A172 (cell line): ENCODE measurements at regions not wholly inside any gene's neighbourhood (a gene's known extent, or its start where the extent isn't known, plus 50 kb on each side); places are given as distances from the start of the nearest gene placed in this dataset.

Experiments used
- DNase-seq: peaks from one replicate; pipeline ENCODE4 v3.0.0-alpha.2; 2015; ENCODE audit warnings: low spot score

DNA sequence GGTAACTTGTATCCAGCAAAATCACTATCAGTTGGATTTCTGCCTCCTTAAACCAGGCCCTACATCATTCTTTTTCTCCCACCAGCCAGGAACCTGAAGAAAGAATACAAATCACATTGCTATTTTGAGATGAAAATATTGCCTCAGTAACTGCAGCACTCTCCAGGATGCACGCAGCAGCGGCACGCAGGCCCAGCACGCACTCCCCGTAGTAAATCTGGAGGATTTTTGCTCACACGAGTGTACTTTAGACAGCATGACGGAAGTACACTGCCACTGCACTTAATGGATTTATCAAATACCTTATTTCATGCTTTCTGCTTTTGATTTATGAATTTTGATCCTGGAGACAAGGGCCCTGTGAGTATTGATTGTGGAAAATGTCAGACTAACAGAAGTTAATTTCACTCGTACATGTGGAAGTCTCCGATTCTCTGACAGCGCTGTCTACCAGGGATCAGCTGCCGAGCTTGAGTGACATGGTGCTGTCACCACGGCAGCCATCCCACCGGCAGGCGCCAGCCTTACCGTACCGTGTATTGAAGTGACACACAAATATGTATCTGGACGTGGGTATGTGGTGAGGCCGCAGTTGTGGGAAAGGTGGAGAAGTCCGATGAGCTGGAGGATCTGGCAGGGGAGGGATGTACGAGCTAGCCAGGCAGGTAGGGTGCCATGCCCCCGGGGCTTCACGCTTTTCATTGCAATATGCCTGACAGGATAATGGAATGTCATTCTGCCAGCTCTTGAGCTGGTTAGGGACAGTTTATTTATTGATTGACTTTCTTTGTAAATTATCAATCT is 863.7 kb downstream of the GALR1 start:
- DNase-seq: no peak

DNA sequence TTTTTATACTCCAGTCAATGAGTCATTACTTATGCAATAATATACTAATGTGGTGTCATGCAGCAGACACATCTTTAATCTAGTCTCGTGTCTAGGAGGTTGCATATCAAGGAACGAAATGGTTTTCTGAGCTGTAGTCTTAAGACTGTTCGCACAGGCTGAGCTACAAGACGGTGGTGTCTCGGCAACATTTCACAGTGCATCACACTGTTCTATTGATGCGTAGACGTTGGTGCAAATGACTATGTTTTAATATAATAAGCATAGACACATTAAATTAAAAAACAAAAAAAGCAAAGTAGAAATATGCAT is 864.2 kb downstream of the GALR1 start:
- DNase-seq: no peak

DNA sequence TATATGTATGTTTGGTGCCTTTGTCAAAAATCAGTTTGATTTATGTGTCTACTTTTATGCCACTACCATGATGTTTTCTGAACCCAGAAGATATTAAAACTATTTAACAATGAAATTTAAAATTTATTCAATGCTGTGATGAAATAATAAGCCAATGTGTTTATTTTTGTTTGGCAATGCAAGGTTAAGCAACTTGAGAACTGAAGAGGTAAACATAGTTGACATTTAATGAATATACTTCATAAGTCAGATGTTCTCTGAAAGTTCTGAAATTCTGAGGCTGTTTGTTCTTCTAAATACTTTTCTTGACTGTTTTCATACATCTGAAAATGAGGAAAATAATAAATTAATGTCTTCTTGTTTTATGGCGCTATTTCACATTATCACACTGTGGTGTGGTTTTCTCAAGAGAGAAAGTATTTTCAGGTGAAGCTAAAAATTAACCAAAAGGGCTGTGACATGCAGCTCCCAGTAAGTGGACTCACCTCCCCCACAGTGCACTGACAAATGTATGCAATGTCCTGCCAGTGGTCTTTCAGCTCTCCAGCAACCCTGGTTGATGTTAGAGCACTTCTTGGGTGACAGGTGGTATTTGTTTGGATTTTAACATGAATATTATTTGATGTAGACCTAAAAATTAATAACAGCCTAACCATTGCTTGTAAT is 863.6 kb upstream of the SALL3 start:
- DNase-seq: no peak

DNA sequence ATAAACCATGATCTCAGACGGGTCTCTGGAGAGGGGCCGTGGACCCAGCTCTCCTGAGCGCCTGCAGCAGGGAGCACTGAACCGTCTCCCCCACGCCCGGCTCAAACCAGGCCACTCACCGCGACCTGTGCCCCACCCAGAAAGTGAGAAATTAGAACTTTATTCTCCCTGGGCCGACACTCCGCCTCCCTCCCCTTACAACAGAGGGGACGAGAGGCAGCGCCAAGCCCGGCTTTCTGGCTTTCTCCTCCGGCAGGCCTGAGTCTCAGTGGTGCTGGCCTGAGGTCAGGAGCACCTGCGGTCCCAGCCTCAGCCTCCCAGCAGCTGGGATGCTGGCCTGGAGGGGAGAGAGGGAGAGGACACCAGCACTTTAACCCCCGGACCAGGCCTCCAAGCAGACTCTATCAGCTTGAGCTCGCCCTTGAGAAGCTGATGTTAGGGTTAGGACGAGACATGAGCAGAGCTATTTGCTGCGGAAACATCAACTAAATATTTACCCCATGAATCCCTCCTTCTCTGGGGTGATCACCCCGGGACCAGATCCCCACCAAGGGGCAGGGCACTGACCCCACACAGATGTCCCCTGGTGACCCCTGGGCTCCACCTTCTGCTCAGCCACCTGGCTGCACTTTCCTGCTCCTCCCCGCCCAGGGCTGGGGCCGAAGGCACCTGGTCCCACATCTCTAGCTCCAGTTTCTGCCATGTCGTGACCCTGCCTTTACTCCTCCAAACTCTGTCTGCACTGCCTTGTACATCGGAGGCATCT is 856.3 kb upstream of the SALL3 start:
- DNase-seq: no peak

- no peak for DNase-seq
Measured at GRCh38 chr18:78123926-78124797, 855.5 kb upstream of the SALL3 start.

DNA sequence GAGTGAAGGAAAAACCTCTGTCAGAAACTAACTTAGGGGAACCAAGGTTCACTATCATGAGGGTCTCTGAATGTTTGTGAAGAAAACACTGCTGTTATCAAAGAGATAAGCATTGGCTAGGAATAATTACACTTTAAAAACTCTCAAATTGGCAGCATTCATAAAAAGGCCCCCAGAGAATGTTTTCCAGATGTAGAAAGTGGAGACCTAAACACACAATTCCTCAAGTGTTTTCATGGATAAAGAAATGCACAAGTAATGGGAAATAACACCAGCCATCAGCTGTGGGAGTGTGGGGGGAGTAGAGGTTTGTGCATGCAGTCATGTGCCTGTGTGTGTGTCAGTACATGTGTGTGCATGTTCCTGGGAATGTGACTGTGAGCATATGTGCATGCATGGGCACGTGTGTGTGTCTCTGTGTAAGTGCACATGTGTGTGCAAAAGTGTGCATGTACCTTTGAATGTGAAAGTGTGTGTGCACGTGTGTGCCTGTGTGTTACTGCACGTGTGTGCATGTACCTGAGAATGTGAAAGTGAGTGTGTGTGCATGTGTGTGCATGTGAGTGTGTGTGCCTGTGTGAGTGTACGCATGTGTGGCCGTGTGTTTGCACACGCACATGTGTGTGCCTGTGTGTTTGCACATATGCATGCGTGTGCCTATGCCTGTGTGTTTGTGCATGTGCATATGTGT is 854.3 kb upstream of the SALL3 start:
- DNase-seq: no peak

DNA sequence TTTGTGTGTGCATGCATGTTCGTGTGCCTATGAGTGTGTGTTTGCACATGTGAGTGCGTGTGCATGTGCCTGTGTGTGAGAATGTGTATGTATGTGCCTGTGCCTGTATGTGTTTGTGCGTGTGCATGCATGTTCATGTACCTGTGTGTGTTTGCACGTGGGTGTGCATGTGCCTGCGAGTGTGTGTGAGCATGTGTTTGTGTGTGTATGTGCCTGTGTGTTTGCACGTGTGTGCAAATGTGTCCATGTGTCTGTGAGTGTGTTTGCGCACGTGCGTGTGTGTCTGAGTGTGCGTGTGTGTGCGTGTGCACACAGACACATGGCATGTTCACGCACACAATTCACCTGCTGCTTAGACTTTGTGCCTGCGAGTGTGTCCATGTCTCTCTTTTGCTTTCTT is 853.5 kb upstream of the SALL3 start:
- no peak for DNase-seq

GRCh38 chr18:78126536-78126935 is 853.1 kb upstream of the SALL3 start:
- DNase-seq: no peak

- no peak for DNase-seq
Measured at GRCh38 chr18:78127041-78127440, 852.6 kb upstream of the SALL3 start.

DNA sequence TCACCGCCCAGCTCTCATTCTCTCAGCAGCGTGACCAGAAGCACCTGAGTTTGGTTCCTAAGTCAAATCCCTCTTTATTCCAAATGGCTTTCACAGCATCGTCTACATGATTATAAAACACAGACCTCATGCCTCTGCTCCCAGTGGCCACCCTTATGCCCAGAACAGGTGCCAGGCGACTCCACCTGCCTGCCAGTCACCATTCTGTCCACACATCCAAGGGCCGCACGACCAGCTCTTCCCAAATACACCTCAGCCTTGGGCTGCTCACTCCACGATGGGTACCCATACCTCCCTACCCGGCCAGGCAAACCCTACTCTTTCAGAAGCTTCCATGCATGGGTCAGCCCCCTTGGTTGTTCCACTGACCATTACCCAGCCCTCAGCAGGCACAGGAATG is 851.6 kb upstream of the SALL3 start:
- no peak for DNase-seq

GRCh38 chr18:78129260-78129659 is 850.4 kb upstream of the SALL3 start:
- no peak for DNase-seq

DNA sequence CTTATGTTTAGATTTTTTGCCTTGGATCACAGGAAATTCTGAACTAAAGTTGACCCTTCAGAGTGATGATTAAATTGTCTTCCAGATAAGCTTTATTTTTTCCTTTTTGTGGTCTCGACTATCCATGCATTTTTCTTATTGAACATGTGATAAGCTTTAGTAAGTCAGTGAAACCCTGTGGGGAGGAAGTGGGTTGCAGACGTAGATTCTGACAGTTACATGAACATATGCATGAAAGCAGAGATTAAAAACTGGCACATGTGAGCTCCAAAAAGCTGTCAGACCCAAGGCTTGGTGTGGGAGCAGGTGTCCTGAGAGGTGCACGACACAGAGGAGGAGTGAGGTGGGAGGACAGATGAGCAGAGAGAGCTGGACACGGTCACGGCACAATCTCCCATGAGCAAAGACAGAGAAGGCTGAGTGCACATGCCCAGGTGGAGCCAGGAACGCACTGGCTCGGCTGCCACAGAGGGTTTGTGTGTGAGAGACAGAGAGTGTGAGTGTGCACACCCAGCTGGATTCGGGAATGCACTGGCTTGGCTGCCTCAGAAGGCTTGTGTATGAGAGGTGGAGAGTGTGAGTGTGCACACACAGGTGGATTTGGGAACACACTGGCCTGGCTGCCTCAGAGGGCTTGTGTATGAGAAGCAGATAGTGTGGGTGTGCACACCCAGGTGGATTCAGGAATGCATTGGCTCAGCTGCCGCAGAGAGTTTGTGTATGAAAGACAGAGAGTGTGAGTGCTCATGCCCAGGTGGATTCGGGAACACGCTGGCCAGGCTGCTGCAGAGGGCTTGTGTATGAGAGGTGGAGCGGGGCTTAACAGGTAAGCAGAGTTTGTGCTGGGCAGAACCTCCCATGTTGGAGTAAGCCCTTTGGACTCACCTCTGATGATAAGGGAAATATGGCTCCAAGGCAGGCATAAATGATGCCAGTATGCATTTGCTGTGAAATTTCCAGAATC is 849.1 kb upstream of the SALL3 start:
- no peak for DNase-seq

GRCh38 chr18:78133729-78134128 is 845.9 kb upstream of the SALL3 start:
- DNase-seq: no peak

- DNase-seq: no peak
Measured at GRCh38 chr18:78136986-78137385, 842.6 kb upstream of the SALL3 start.

- no peak for DNase-seq
Measured at GRCh38 chr18:78138983-78139496, 840.6 kb upstream of the SALL3 start.

DNA sequence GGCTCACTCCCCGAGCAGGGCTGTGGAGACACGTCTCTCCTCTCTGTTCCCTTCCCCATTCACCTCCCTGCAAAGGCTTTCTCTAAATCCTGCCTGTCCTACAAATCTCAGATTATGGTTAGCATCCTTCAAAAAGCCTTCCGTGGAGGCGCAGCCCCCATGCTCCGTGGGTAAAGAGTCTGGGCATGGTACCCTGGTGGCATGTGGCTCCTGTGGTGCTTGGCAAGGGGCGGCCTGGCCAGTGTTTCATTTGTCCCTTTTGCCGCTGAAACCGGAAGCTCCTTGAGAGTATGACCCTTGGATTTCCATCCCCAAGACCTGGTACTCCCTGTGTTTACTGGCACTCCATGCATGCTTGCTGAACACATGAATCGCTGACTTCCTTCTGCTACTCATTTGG is 839.3 kb upstream of the SALL3 start:
- no peak for DNase-seq

DNA sequence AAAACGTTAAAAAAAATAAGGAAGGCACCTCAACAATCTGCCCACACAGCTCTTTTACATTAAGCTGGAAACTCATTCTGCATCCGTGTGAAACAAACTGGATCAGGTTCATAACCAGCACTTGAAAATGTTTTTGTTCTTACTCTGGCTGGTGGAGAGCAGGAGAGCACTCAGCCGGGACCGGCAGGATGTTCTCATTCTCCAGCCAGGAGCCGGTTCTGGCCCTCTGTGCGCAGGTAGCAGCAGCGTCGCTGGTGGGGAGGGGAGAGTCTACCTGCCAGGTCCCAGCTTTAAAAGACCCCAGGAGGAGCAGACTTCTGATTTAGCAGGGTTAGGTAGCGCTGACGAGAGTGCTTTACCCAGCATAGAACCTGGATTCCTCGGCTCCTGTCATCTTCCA is 834.9 kb upstream of the SALL3 start:
- DNase-seq: no peak

GRCh38 chr18:78145096-78145495 is 834.5 kb upstream of the SALL3 start:
- no peak for DNase-seq

GRCh38 chr18:78146136-78147085 is 833.2 kb upstream of the SALL3 start:
- DNase-seq: no peak
